ENCODE measurements at regions not wholly inside any gene's neighbourhood (a gene's known extent, or its start where the extent isn't known, plus 50 kb on each side); places are given as distances from the start of the nearest gene placed in this dataset.

DNA sequence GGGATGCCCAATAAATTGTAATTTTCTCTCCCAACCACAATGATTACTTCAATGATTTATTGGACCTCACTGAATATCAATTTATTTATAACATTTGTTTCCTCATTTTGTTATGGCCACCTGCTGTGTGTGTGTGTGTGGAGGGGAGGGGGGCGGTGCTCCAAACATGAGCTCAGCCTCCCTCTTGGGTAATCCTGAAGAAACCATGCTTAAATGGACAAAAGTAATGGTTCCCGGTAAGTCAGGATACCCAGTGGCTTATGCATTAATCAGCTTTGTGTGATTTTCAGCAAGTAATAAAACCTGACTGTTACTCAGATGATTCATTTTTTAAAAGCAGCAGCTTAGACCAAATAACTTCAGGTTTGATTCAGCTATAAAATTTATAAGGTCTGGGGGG, 495.1 kb upstream of the MEX3C start (continued):
- TF ChIP-seq, protein P1, sequence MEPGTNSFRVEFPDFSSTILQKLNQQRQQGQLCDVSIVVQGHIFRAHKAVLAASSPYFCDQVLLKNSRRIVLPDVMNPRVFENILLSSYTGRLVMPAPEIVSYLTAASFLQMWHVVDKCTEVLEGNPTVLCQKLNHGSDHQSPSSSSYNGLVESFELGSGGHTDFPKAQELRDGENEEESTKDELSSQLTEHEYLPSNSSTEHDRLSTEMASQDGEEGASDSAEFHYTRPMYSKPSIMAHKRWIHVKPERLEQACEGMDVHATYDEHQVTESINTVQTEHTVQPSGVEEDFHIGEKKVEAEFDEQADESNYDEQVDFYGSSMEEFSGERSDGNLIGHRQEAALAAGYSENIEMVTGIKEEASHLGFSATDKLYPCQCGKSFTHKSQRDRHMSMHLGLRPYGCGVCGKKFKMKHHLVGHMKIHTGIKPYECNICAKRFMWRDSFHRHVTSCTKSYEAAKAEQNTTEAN (CRISPR knock-in tag; IDR thresholded peaks at IDR 0.05) = no peak

DNA sequence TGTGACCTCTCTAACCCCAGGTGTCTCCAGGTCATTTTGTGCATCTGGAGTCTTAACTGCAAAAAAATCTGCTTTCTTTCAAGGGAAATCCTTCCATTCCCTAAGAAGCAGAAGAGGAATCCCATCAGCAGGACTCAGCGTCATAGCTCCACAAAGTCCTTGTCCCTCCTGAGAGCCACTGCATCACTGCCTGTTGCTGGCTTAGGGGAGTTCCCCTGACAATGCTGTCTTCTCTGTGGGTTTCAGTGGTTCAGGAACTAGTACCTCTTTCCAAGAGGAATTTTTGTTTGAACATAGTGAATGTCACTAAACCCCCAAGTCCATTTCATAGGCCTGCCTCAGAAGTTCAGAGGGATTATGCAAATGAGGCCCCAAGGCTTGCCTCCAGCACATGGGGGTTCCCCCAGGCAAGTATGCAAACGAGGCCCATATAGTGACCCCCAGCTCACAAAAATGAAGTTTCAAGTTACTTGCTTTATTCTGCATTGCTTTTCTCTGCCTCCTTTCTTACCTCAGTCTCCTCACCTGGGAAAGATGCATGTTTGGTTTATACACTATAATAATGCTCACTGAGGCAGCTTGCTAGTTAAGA, 513.9 kb upstream of the MEX3C start:
- BruUV-seq (replicated peaks) = no TSS peak

More for the DNA sequence above, 513.9 kb upstream of the MEX3C start:
- in situ Hi-C loops (cut with MboI) = no loop called here
- TF ChIP-seq, protein P2, sequence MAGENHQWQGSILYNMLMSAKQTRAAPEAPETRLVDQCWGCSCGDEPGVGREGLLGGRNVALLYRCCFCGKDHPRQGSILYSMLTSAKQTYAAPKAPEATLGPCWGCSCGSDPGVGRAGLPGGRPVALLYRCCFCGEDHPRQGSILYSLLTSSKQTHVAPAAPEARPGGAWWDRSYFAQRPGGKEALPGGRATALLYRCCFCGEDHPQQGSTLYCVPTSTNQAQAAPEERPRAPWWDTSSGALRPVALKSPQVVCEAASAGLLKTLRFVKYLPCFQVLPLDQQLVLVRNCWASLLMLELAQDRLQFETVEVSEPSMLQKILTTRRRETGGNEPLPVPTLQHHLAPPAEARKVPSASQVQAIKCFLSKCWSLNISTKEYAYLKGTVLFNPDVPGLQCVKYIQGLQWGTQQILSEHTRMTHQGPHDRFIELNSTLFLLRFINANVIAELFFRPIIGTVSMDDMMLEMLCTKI (IDR thresholded peaks at IDR 0.05; ENCODE audit: partially characterized antibody) = no peak
- TF ChIP-seq ZNF41 (CRISPR knock-in tag; conservative IDR thresholded peaks at IDR 0.05) = no peak
- TF ChIP-seq SREBF2 (CRISPR knock-in tag; IDR thresholded peaks at IDR 0.05) = no peak
- TF ChIP-seq, protein P3, sequence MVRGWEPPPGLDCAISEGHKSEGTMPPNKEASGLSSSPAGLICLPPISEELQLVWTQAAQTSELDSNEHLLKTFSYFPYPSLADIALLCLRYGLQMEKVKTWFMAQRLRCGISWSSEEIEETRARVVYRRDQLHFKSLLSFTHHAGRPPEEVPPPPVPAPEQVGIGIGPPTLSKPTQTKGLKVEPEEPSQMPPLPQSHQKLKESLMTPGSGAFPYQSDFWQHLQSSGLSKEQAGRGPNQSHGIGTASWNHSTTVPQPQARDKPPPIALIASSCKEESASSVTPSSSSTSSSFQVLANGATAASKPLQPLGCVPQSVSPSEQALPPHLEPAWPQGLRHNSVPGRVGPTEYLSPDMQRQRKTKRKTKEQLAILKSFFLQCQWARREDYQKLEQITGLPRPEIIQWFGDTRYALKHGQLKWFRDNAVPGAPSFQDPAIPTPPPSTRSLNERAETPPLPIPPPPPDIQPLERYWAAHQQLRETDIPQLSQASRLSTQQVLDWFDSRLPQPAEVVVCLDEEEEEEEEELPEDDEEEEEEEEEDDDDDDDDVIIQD (CRISPR knock-in tag; IDR thresholded peaks at IDR 0.05) = no peak
- TF ChIP-seq KLF13 (tag; IDR thresholded peaks at IDR 0.05; ENCODE audit: borderline replicate concordance, low read depth) = no peak
- no peak for TF ChIP-seq RHOXF2B (CRISPR knock-in tag; conservative IDR thresholded peaks at IDR 0.05)
- TF ChIP-seq, protein P4, sequence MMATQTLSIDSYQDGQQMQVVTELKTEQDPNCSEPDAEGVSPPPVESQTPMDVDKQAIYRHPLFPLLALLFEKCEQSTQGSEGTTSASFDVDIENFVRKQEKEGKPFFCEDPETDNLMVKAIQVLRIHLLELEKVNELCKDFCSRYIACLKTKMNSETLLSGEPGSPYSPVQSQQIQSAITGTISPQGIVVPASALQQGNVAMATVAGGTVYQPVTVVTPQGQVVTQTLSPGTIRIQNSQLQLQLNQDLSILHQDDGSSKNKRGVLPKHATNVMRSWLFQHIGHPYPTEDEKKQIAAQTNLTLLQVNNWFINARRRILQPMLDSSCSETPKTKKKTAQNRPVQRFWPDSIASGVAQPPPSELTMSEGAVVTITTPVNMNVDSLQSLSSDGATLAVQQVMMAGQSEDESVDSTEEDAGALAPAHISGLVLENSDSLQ (IDR thresholded peaks at IDR 0.05) = no peak
- Histone ChIP-seq H3K4me2 (ENCODE audit: insufficient read depth, low read length) (no peak overlapping the region), H3K4me3 (no peak overlapping the region), H3K9me1 (ENCODE audit: control insufficient read depth, insufficient read depth, low read length) (no peaks in the 10 kb centered on the region), H2AFZ (ENCODE audit: low read depth, low read length) (no peak overlapping the region), H4K20me1 (replicated peaks; ENCODE audit: control insufficient read depth, insufficient read depth, low read length) (no peaks in the 10 kb centered on the region), H3K36me3 (ENCODE audit: control insufficient read depth, insufficient read depth, low read length) (no peaks in the 10 kb centered on the region), H3K9ac (ENCODE audit: insufficient read depth in 1 of 2, low read depth in 2 of 2, low read length in 2 of 2) (no peak overlapping the region), H3K79me2 (ENCODE audit: control insufficient read depth, insufficient read depth, low read length) (no peaks in the 10 kb centered on the region), H3K27me3 (ENCODE audit: control insufficient read depth in 2 of 2, insufficient read depth in 2 of 2, low read length in 2 of 2) (no peaks in the 10 kb centered on the region), H3K4me1 (replicated peaks in 1 of 2; ENCODE audit: control insufficient read depth in 2 of 2, insufficient read depth in 2 of 2, low read length in 2 of 2) (no peaks in the 10 kb centered on the region), H3K27ac (ENCODE audit: extremely low read depth, low read depth, low read length) (no peak overlapping the region), H3K9me3 (replicated peaks; ENCODE audit: control insufficient read depth, insufficient read depth, low read depth, low read length) (no peaks in the 10 kb centered on the region)
- POLR2A ChIA-PET = no interaction called here
- ATAC-seq (no peak), FAIRE-seq (no peak), DNase-seq (ENCODE audit: extremely low read depth in 1 of 4, low spot score in 3 of 4) (no peak)
- CTCF ChIA-PET (ENCODE audit: low intra/inter-chr PET ratio) = no interaction called here
- 0% methylated on average over 2 of the region's 2 CpGs for WGBS (ENCODE audit: insufficient coverage, low coverage, missing lambda C conversion rate)
- intact Hi-C loops (cut with micrococcal nuclease) = no loop called here

Data from K562 (cell line).